RWPE1 (cell line): ENCODE measurements at regions not wholly inside any gene's neighbourhood (a gene's known extent, or its start where the extent isn't known, plus 50 kb on each side); places are given as distances from the start of the nearest gene placed in this dataset.
"Not testable (repeated sequence)": the region's sequence is repeated elsewhere in the genome, so short reads cannot be mapped to it uniquely, and the experiment has no call there.

Experiments
- CTCF ChIA-PET: fragments of 350-600 bp; sonication (Branson Sonifier 250); formaldehyde crosslinking; extraction: SDS; loops from one replicate; lab custom pipeline; 2021; lab: Yijun Ruan, JAX
- POLR2A ChIA-PET: fragments of 400-600 bp; formaldehyde crosslinking; extraction: SDS; loops from one replicate; lab custom pipeline; 2020; ENCODE audit warnings: antibody characterized with exemption; ENCODE audit not compliant: low non-redundant PET; lab: Yijun Ruan, JAX
- DNase-seq: peaks from one replicate; pipeline ENCODE4 v3.0.0; 2012; ENCODE audit warnings: low spot score
- H3K27ac ChIP-seq: fragments of 450-650 bp; 2 replicates; pipeline ENCODE4 v1.5.1; 2017
- CTCF ChIP-seq: fragments of 450-650 bp; conservative IDR thresholded peaks from 2 replicates; pipeline ENCODE4 v1.5.1; 2017; ENCODE audit warnings: low read depth, mild to moderate bottlenecking

- no peak for DNase-seq
- no peak overlapping the region for H3K27ac ChIP-seq
- ChIA-PET POLR2A (no interaction called here), CTCF (no interaction called here)
- TF ChIP-seq CTCF = no peak
These were observed 673.2 kb downstream of the XPNPEP1 start for GRCh38 chr10:109250152-109250551.

GRCh38 chr10:109247814-109248213 is 675.5 kb downstream of the XPNPEP1 start:
- H3K27ac ChIP-seq = no peak overlapping the region
- DNase-seq = no peak
- TF ChIP-seq CTCF = no peak
- POLR2A ChIA-PET = no interaction called here
- CTCF ChIA-PET = no interaction called here

GRCh38 chr10:109245821-109246220 is 677.5 kb downstream of the XPNPEP1 start:
- ChIA-PET POLR2A (no interaction called here), CTCF (no interaction called here)
- DNase-seq = no peak
- no peak for TF ChIP-seq CTCF
- H3K27ac ChIP-seq = no peak overlapping the region

GRCh38 chr10:109239371-109239770 is 683.9 kb downstream of the XPNPEP1 start:
- ChIA-PET CTCF (no interaction called here), POLR2A (no interaction called here)
- no peak for DNase-seq
- TF ChIP-seq CTCF = no peak
- no peak overlapping the region for H3K27ac ChIP-seq

GRCh38 chr10:109237682-109238081 is 685.6 kb downstream of the XPNPEP1 start:
- DNase-seq = no peak
- ChIA-PET CTCF (no interaction called here), POLR2A (no interaction called here)
- no peak overlapping the region for H3K27ac ChIP-seq
- no peak for TF ChIP-seq CTCF

GRCh38 chr10:109237050-109237449 is 686.3 kb downstream of the XPNPEP1 start:
- CTCF ChIA-PET = no interaction called here
- TF ChIP-seq CTCF = no peak

GRCh38 chr10:109223533-109223932 is 699.8 kb downstream of the XPNPEP1 start:
- POLR2A ChIA-PET, CTCF ChIA-PET, H3K27ac ChIP-seq, DNase-seq: not testable (repeated sequence)

More at GRCh38 chr10:109237050-109237449, 686.3 kb downstream of the XPNPEP1 start:
- DNase-seq = no peak
- POLR2A ChIA-PET = no interaction called here
- no peak overlapping the region for H3K27ac ChIP-seq
